Cardiac muscle cell (in vitro differentiated cells and primary cell): ENCODE measurements at regions not wholly inside any gene's neighbourhood (a gene's known extent, or its start where the extent isn't known, plus 50 kb on each side); places are given as distances from the start of the nearest gene placed in this dataset.

ENCODE experiments used
- DNase-seq, 2 donors: peaks; one replicate each; pipeline versions ENCODE4 v3.0.0 to v3.0.0-alpha.2; 2010 to 2017; ENCODE audit warnings: low read depth in 1 of 2, low spot score in 1 of 2
- H3K27ac ChIP-seq: fragments of 200-600 bp; sonication (generic); 2 replicates; pipeline ENCODE4 v1.5.1; 2016
- H3K27me3 ChIP-seq: fragments of 200-600 bp; sonication (generic); 2 replicates; pipeline ENCODE4 v1.6.0; 2016; ENCODE audit warnings: control low read depth
- H3K36me3 ChIP-seq: fragments of 200-600 bp; sonication (generic); 2 replicates; pipeline ENCODE4 v1.5.1; 2016; ENCODE audit warnings: control low read depth
- H3K4me1 ChIP-seq: fragments of 200-600 bp; sonication (generic); 2 replicates; pipeline ENCODE4 v1.8.1; 2017; ENCODE audit warnings: low read depth, mild to moderate bottlenecking, mixed run types
- H3K4me3 ChIP-seq: fragments of 200-600 bp; sonication (generic); 2 replicates; pipeline ENCODE4 v1.5.1; 2016; ENCODE audit warnings: mild to moderate bottlenecking
- H3K9me3 ChIP-seq: fragments of 200-600 bp; sonication (generic); 2 replicates; pipeline ENCODE4 v1.5.1; 2017; ENCODE audit warnings: low read depth, mild to moderate bottlenecking, control low read depth
- TF ChIP-seq, protein P1 (sequence below): IDR thresholded peaks from 2 replicates; pipeline ENCODE4 v1.5.1; 2012; ENCODE audit warnings: low read depth, mild to moderate bottlenecking, low read length

DNA sequence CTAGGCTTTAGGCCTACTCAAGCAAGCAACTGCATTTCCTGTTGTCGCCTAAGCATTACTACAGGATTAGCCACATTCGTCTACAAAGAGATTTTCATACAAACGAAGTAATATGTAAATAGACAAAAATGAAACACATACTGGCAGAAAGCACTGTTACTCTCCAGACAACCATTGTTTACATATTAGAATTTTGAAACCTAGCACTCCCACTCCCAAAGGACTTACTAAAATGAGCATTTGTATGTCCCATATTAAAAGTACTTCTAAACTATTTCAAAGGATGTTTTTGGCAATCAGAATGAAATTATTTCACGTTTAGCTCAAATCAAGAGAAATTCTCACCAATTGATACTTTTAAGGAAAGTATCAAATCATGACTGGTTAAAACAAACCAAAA lies 570.8 kb downstream of the PRR32 start:
- no peak overlapping the region for H3K27ac ChIP-seq
- H3K4me1 ChIP-seq, result no peaks in the 10 kb centered on the region
- no peaks in the 10 kb centered on the region for H3K36me3 ChIP-seq
- H3K27me3 ChIP-seq, result no peaks in the 10 kb centered on the region
- TF ChIP-seq, protein P1, sequence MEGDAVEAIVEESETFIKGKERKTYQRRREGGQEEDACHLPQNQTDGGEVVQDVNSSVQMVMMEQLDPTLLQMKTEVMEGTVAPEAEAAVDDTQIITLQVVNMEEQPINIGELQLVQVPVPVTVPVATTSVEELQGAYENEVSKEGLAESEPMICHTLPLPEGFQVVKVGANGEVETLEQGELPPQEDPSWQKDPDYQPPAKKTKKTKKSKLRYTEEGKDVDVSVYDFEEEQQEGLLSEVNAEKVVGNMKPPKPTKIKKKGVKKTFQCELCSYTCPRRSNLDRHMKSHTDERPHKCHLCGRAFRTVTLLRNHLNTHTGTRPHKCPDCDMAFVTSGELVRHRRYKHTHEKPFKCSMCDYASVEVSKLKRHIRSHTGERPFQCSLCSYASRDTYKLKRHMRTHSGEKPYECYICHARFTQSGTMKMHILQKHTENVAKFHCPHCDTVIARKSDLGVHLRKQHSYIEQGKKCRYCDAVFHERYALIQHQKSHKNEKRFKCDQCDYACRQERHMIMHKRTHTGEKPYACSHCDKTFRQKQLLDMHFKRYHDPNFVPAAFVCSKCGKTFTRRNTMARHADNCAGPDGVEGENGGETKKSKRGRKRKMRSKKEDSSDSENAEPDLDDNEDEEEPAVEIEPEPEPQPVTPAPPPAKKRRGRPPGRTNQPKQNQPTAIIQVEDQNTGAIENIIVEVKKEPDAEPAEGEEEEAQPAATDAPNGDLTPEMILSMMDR, result no peak
- H3K4me3 ChIP-seq, result no peak overlapping the region
- H3K9me3 ChIP-seq, result peaks cover 3% of the 10 kb centered on the region
- DNase-seq, result no peak

DNA sequence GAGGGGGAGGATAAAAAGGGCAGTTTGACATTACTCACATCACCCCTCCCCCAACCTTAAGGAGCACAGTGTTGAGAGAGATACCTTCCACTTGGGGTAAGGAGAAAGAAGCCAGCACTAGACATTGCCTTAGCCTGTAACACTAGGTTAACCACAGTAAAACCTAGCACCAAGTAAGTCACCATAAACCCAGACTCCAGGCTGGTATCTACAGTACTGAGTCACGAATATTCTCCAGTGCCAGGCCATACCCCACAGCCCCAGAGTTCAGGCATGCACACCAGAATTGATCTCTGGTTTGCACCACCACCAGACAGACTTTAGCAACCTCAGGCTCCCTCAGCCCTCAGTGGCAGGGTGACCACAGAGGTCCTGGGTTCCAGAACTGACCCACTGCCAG lies 570.4 kb downstream of the PRR32 start:
- H3K9me3 ChIP-seq, result peaks cover 3% of the 10 kb centered on the region
- no peak for DNase-seq
- H3K4me1 ChIP-seq, result no peaks in the 10 kb centered on the region
- no peak overlapping the region for H3K27ac ChIP-seq
- H3K4me3 ChIP-seq, result no peak overlapping the region
- TF ChIP-seq, protein P1, result no peak
- H3K36me3 ChIP-seq, result no peaks in the 10 kb centered on the region
- no peaks in the 10 kb centered on the region for H3K27me3 ChIP-seq
